Keratinocyte (primary cell): ENCODE measurements at regions not wholly inside any gene's neighbourhood (a gene's known extent, or its start where the extent isn't known, plus 50 kb on each side); places are given as distances from the start of the nearest gene placed in this dataset.

ENCODE experiments used
- DNase-seq: peaks from one replicate; pipeline ENCODE4 v3.0.0-alpha.2; 2011; ENCODE audit warnings: low read depth, missing footprints, low spot score
- FAIRE-seq: peaks from 2 replicates; lab custom pipeline; 2011; peaks lifted over from hg19 to GRCh38; lab: Jason Lieb, UNC
- H2AFZ ChIP-seq: 2 replicates; pipeline ENCODE4 v1.6.0; 2012; ENCODE audit warnings: low read length, control low read depth, inconsistent platforms; ENCODE audit not compliant: control insufficient read depth
- H3K27ac ChIP-seq: 2 replicates; pipeline ENCODE4 v1.5.1; 2011; ENCODE audit warnings: low read length; ENCODE audit not compliant: control insufficient read depth, insufficient read depth
- H3K27me3 ChIP-seq: 3 replicates; pipeline ENCODE4 v1.6.0; 2011; ENCODE audit warnings: low read length; ENCODE audit not compliant: control insufficient read depth, insufficient read depth; ENCODE audit errors: extremely low read depth
- H3K36me3 ChIP-seq, 2 experiments: 2 replicates in 1 of 2; 3 replicates in 1 of 2; pipeline ENCODE4 v1.5.1; 2011; ENCODE audit warnings: low read length in 2 of 2, mild to moderate bottlenecking in 1 of 2; ENCODE audit not compliant: control insufficient read depth in 2 of 2, insufficient read depth in 2 of 2; ENCODE audit errors: extremely low read depth in 1 of 2
- H3K4me1 ChIP-seq: 3 replicates; pipeline ENCODE4 v1.5.1; 2011; ENCODE audit warnings: low read length; ENCODE audit not compliant: control insufficient read depth, insufficient read depth; ENCODE audit errors: extremely low read depth
- H3K4me2 ChIP-seq: 3 replicates; pipeline ENCODE4 v1.6.0; 2011; ENCODE audit warnings: low read depth, low read length; ENCODE audit not compliant: control insufficient read depth, insufficient read depth; ENCODE audit errors: extremely low read depth
- H3K4me3 ChIP-seq, 3 experiments: fragments of 200-600 bp in 1 of 3; sonication (generic) in 1 of 3; 2 replicates in 2 of 3; 3 replicates in 1 of 3; pipeline ENCODE4 v1.5.1; 2011 to 2016; ENCODE audit warnings: low read length in 3 of 3, mild to moderate bottlenecking in 3 of 3, control low read depth in 2 of 3, inconsistent platforms in 1 of 3, low read depth in 1 of 3, mixed read lengths in 1 of 3, mixed run types in 1 of 3, moderate library complexity in 1 of 3; ENCODE audit not compliant: control insufficient read depth in 2 of 3, insufficient read depth in 2 of 3; ENCODE audit errors: extremely low read depth in 1 of 3
- H3K79me2 ChIP-seq: 2 replicates; pipeline ENCODE4 v1.6.0; 2012; ENCODE audit warnings: low read length; ENCODE audit not compliant: control insufficient read depth, insufficient read depth
- H3K9ac ChIP-seq: 3 replicates; pipeline ENCODE4 v1.6.0; 2011; ENCODE audit warnings: low read length; ENCODE audit not compliant: control insufficient read depth, insufficient read depth; ENCODE audit errors: extremely low read depth
- H3K9me1 ChIP-seq: 3 replicates; pipeline ENCODE4 v1.6.0; 2011; ENCODE audit warnings: low read length; ENCODE audit not compliant: control insufficient read depth, insufficient read depth; ENCODE audit errors: extremely low read depth
- H3K9me3 ChIP-seq: 2 replicates; pipeline ENCODE4 v1.5.1; 2012; ENCODE audit warnings: low read depth, low read length; ENCODE audit not compliant: control insufficient read depth
- H4K20me1 ChIP-seq: 3 replicates; pipeline ENCODE4 v1.6.0; 2011; ENCODE audit warnings: low read length; ENCODE audit not compliant: control insufficient read depth, insufficient read depth; ENCODE audit errors: extremely low read depth
- CTCF ChIP-seq, 3 experiments: IDR thresholded peaks in 1 of 3; conservative IDR thresholded peaks in 1 of 3; optimal IDR thresholded peaks in 1 of 3; 2 replicates in 2 of 3; 3 replicates in 1 of 3; pipeline versions ENCODE3 to v1.5.1; 2011; ENCODE audit warnings: low read length in 3 of 3, mild to moderate bottlenecking in 3 of 3, moderate library complexity in 2 of 3, control low read depth in 1 of 3, inconsistent platforms in 1 of 3; ENCODE audit not compliant: insufficient read depth in 2 of 3; ENCODE audit errors: extremely low read depth in 1 of 3
- EZH2 ChIP-seq: IDR thresholded peaks from one replicate; pipeline ENCODE4 v1.6.1; 2012; ENCODE audit warnings: inconsistent platforms, mild to moderate bottlenecking, low read length, moderate library complexity
- dilution Hi-C: fragments of 300-500 bp; cut with MboI; formaldehyde crosslinking; loops from one replicate; pipeline ENCODE4 v1.7.0; 2020; ENCODE audit warnings: low sequenced_read_pairs; ENCODE audit not compliant: extremely low pct_ligation_motif_present

GRCh38 chr1:187959062-187959461, 1130.3 kb downstream of the PLA2G4A start:
- dilution Hi-C loops, result no loop called here

GRCh38 chr1:187960125-187960638, 1131.4 kb downstream of the PLA2G4A start:
- Histone ChIP-seq H3K9me1 (no peaks in the 10 kb centered on the region), H3K4me1 (no peaks in the 10 kb centered on the region), H3K27me3 (no peaks in the 10 kb centered on the region), H3K79me2 (no peaks in the 10 kb centered on the region), H3K36me3 (no peaks in the 10 kb centered on the region), H3K4me2 (no peak overlapping the region), H3K27ac (no peak overlapping the region), H3K4me3 (no peak overlapping the region), H4K20me1 (no peaks in the 10 kb centered on the region), H3K9ac (no peak overlapping the region), H3K9me3 (no peaks in the 10 kb centered on the region), H2AFZ (no peak overlapping the region)
- FAIRE-seq, result no peak
- no peak for DNase-seq
- TF ChIP-seq CTCF (optimal IDR thresholded peaks at IDR 0.05 in 1 of 3, IDR thresholded peaks at IDR 0.05 in 1 of 3, conservative IDR thresholded peaks at IDR 0.05 in 1 of 3; ENCODE audit: extremely low read depth in 1 of 3, insufficient read depth in 2 of 3, low read length in 3 of 3) (no peak), EZH2 (no peak)
- dilution Hi-C loops, result no loop called here

More at GRCh38 chr1:187959062-187959461, 1130.3 kb downstream of the PLA2G4A start:
- Histone ChIP-seq H3K4me3 (no peak overlapping the region), H3K4me1 (no peaks in the 10 kb centered on the region), H3K79me2 (no peaks in the 10 kb centered on the region), H3K4me2 (no peak overlapping the region), H3K9ac (no peak overlapping the region), H3K9me1 (no peaks in the 10 kb centered on the region), H4K20me1 (no peaks in the 10 kb centered on the region), H3K36me3 (no peaks in the 10 kb centered on the region), H3K27me3 (no peaks in the 10 kb centered on the region), H3K9me3 (no peaks in the 10 kb centered on the region), H3K27ac (no peak overlapping the region), H2AFZ (no peak overlapping the region)
- FAIRE-seq (no peak), DNase-seq (no peak)
- TF ChIP-seq CTCF (optimal IDR thresholded peaks at IDR 0.05 in 1 of 3, IDR thresholded peaks at IDR 0.05 in 1 of 3, conservative IDR thresholded peaks at IDR 0.05 in 1 of 3; ENCODE audit: extremely low read depth in 1 of 3, insufficient read depth in 2 of 3, low read length in 3 of 3) (no peak), EZH2 (no peak)
